ENCODE measurements at regions not wholly inside any gene's neighbourhood (a gene's known extent, or its start where the extent isn't known, plus 50 kb on each side); places are given as distances from the start of the nearest gene placed in this dataset.

GRCh38 chr4:33283818-33284217 lies 2563.6 kb downstream of the PCDH7 start:
- Mint-ChIP-seq H3K4me1 (no peaks in the 10 kb centered on the region), H3K4me3 (no peak overlapping the region), H3K27ac (no peak overlapping the region), H3K9me3 (peaks cover 0 to 4% (median 3%) of the 10 kb centered on the region in 7 donors), H3K36me3 (no peaks in the 10 kb centered on the region), H3K27me3 (ENCODE audit: low read depth in 3 of 3) (no peaks in the 10 kb centered on the region)
- TF ChIP-seq CTCF (IDR thresholded peaks at IDR 0.05), result no peak
- no peak overlapping the region for H3K4me2 ChIP-seq (replicated peaks; ENCODE audit: extremely low read depth, low read length, poor library complexity, severe bottlenecking)
- H3K4me1 ChIP-seq (ENCODE audit: control insufficient read depth in 1 of 2, insufficient read depth in 2 of 2, low read length in 2 of 2), result no peaks in the 10 kb centered on the region
- no peaks in the 10 kb centered on the region for H3K27me3 ChIP-seq (ENCODE audit: control insufficient read depth in 2 of 2, insufficient read depth in 2 of 2, low read length in 2 of 2)
- no peak overlapping the region for H3K27ac ChIP-seq (ENCODE audit: low read depth in 1 of 2, low read length in 2 of 2)
- H3K4me3 ChIP-seq (replicated peaks in 1 of 3; ENCODE audit: low read depth in 2 of 3, low read length in 3 of 3), result no peak overlapping the region
- H2AFZ ChIP-seq (ENCODE audit: insufficient read depth, low read depth, low read length, poor library complexity, severe bottlenecking), result no peak overlapping the region
- DNase-seq, result no peak
- no peak overlapping the region for H3K9ac ChIP-seq (ENCODE audit: insufficient read depth, low read length, poor library complexity, severe bottlenecking)
- H3K9me3 ChIP-seq (replicated peaks in 1 of 2; ENCODE audit: control insufficient read depth in 1 of 2, insufficient read depth in 1 of 2, low read length in 2 of 2), result no peaks in the 10 kb centered on the region
- intact Hi-C loops (cut with micrococcal nuclease), result no loop called here
- H3K79me2 ChIP-seq (ENCODE audit: insufficient read depth, low read length), result no peaks in the 10 kb centered on the region
- H4K20me1 ChIP-seq (ENCODE audit: insufficient read depth, low read length), result no peaks in the 10 kb centered on the region
- H3K36me3 ChIP-seq (replicated peaks in 1 of 2; ENCODE audit: control insufficient read depth in 1 of 2, insufficient read depth in 2 of 2, low read length in 2 of 2), result no peaks in the 10 kb centered on the region
- WGBS (ENCODE audit: insufficient coverage), result no CpG with 5 or more reads among the region's 1 CpG

- intact Hi-C loops (cut with micrococcal nuclease), result no loop called here
- Histone ChIP-seq H3K36me3 (replicated peaks in 1 of 2; ENCODE audit: control insufficient read depth in 1 of 2, insufficient read depth in 2 of 2, low read length in 2 of 2) (no peaks in the 10 kb centered on the region), H3K27me3 (ENCODE audit: control insufficient read depth in 2 of 2, insufficient read depth in 2 of 2, low read length in 2 of 2) (no peaks in the 10 kb centered on the region), H3K4me3 (replicated peaks in 1 of 3; ENCODE audit: low read depth in 2 of 3, low read length in 3 of 3) (no peak overlapping the region), H3K4me1 (ENCODE audit: control insufficient read depth in 1 of 2, insufficient read depth in 2 of 2, low read length in 2 of 2) (no peaks in the 10 kb centered on the region), H3K27ac (ENCODE audit: low read depth in 1 of 2, low read length in 2 of 2) (no peak overlapping the region), H4K20me1 (ENCODE audit: insufficient read depth, low read length) (no peaks in the 10 kb centered on the region), H3K79me2 (ENCODE audit: insufficient read depth, low read length) (no peaks in the 10 kb centered on the region), H3K9ac (ENCODE audit: insufficient read depth, low read length, poor library complexity, severe bottlenecking) (no peak overlapping the region), H3K4me2 (replicated peaks; ENCODE audit: extremely low read depth, low read length, poor library complexity, severe bottlenecking) (no peak overlapping the region), H3K9me3 (replicated peaks in 1 of 2; ENCODE audit: control insufficient read depth in 1 of 2, insufficient read depth in 1 of 2, low read length in 2 of 2) (peaks cover 0 to 6% of the 10 kb centered on the region in 2 donors), H2AFZ (ENCODE audit: insufficient read depth, low read depth, low read length, poor library complexity, severe bottlenecking) (no peak overlapping the region)
- no peaks in the 10 kb centered on the region for H3K36me3 Mint-ChIP-seq
- WGBS (ENCODE audit: insufficient coverage), result no CpG with 5 or more reads among the region's 3 CpGs
- no peak for TF ChIP-seq CTCF (IDR thresholded peaks at IDR 0.05)
- no peak for DNase-seq
- no peak overlapping the region for H3K27ac Mint-ChIP-seq
- no peaks in the 10 kb centered on the region for H3K27me3 Mint-ChIP-seq (ENCODE audit: low read depth in 3 of 3)
- H3K4me1 Mint-ChIP-seq, result peaks cover 4% of the 10 kb centered on the region
- H3K9me3 Mint-ChIP-seq, result peaks cover 0 to 5% (median 2%) of the 10 kb centered on the region in 7 donors
- H3K4me3 Mint-ChIP-seq, result no peak overlapping the region
Observed at GRCh38 chr4:33296876-33297455, 2576.8 kb downstream of the PCDH7 start.
